Fibroblast of lung (primary cell): ENCODE measurements at regions not wholly inside any gene's neighbourhood (a gene's known extent, or its start where the extent isn't known, plus 50 kb on each side); places are given as distances from the start of the nearest gene placed in this dataset.
A peak's percentile ranks its signal among the peaks of the same experiment; 100 is the strongest.

Source experiments
- DNase-seq, 2 donors: peaks; one replicate each; pipeline versions ENCODE4 v3.0.0 to v3.0.0-alpha.2; 2010; ENCODE audit warnings: low read depth in 2 of 2
- H2AFZ ChIP-seq: 2 replicates; pipeline ENCODE4 v1.5.1; 2012; ENCODE audit warnings: low read length, control low read depth, inconsistent platforms
- H3K27ac ChIP-seq: 2 replicates; pipeline ENCODE4 v1.5.1; 2011; ENCODE audit warnings: low read length, control low read depth; ENCODE audit not compliant: insufficient read depth
- H3K27me3 ChIP-seq: 2 replicates; pipeline ENCODE4 v1.5.1; 2011; ENCODE audit warnings: mild to moderate bottlenecking, low read length; ENCODE audit not compliant: control insufficient read depth, insufficient read depth
- H3K36me3 ChIP-seq: 2 replicates; pipeline ENCODE4 v1.5.1; 2011; ENCODE audit warnings: low read length; ENCODE audit not compliant: control insufficient read depth, insufficient read depth
- H3K4me1 ChIP-seq: 2 replicates; pipeline ENCODE4 v1.5.1; 2011; ENCODE audit warnings: low read length; ENCODE audit not compliant: control insufficient read depth, insufficient read depth; ENCODE audit errors: extremely low read depth
- H3K4me2 ChIP-seq: 2 replicates; pipeline ENCODE4 v1.5.1; 2011; ENCODE audit warnings: low read length, control low read depth; ENCODE audit not compliant: insufficient read depth; ENCODE audit errors: extremely low read depth
- H3K4me3 ChIP-seq, 4 experiments: fragments of 200-600 bp in 1 of 4; sonication (generic) in 1 of 4; replicated peaks in 1 of 4; 2 replicates each; pipeline ENCODE4 v1.5.1; 2011 to 2016; ENCODE audit warnings: low read length in 4 of 4, low read depth in 3 of 4, mild to moderate bottlenecking in 3 of 4, control low read depth in 2 of 4, inconsistent platforms in 1 of 4, mixed read lengths in 1 of 4; ENCODE audit not compliant: insufficient read depth in 1 of 4; ENCODE audit errors: control extremely low read depth in 1 of 4
- H3K79me2 ChIP-seq: 2 replicates; pipeline ENCODE4 v1.5.1; 2012; ENCODE audit warnings: mild to moderate bottlenecking, low read length, inconsistent platforms; ENCODE audit not compliant: control insufficient read depth, insufficient read depth
- H3K9ac ChIP-seq: 2 replicates; pipeline ENCODE4 v1.5.1; 2011; ENCODE audit warnings: mild to moderate bottlenecking, low read length, control low read depth; ENCODE audit not compliant: insufficient read depth
- H3K9me3 ChIP-seq: 2 replicates; pipeline ENCODE4 v1.5.1; 2012; ENCODE audit warnings: low read depth, low read length; ENCODE audit not compliant: control insufficient read depth, insufficient read depth
- H4K20me1 ChIP-seq: 2 replicates; pipeline ENCODE4 v1.5.1; 2011; ENCODE audit warnings: low read length; ENCODE audit not compliant: control insufficient read depth, insufficient read depth; ENCODE audit errors: extremely low read depth
- EZH2 ChIP-seq: IDR thresholded peaks from 2 replicates; pipeline ENCODE4 v1.5.1; 2012; ENCODE audit warnings: low read length, control low read depth, mild to moderate bottlenecking; ENCODE audit errors: missing control alignments
- TF ChIP-seq, protein P1 (sequence below), 2 donors: IDR thresholded peaks in 1 of 2; conservative IDR thresholded peaks in 1 of 2; 1 replicate in 1 of 2; 2 replicates in 1 of 2; pipeline ENCODE4 v1.5.1; 2011 to 2012; ENCODE audit warnings: low read length in 2 of 2, control low read depth in 1 of 2, inconsistent platforms in 1 of 2, low read depth in 1 of 2, mild to moderate bottlenecking in 1 of 2

DNA sequence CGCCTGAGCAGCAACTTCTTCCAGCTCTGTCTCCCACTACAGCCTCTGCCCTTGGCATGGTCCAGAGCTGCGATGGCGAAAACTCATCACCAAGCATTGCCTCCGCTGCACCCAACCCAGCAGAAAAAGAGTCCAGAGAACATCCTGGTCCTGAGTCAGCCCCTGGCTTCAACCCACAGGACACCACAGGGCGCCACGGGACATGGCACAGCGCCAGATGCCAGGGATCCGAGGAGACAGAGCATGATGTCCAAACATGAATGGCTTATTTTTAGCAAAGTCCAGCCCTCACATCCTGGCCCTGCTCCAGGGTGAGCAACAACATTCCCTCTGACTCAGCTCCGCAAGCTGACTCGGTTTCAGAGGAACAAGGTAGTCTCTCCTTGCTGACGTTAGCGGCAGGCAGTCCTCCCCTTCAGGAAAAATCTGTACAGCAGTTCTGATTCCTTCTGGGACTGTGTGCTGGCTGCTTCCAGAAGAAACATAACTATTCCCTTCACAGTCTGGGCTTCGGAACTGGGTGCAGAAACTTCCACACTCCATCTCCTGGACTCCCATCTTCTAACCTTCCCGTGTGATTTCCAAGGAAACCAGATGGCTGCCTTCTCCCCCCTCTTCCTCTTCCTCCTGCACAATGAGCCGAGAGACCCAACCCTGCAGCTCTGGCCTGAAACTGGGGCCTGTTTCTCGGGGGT is 131.3 kb downstream of the TOMM20 start:
- Histone ChIP-seq H3K9me3 (no peaks in the 10 kb centered on the region), H3K9ac (peak overlapping the region; percentile 28), H3K27me3 (no peaks in the 10 kb centered on the region), H2AFZ (peak overlapping the region; percentile 30), H3K36me3 (no peaks in the 10 kb centered on the region), H3K4me1 (peaks cover 10% of the 10 kb centered on the region), H4K20me1 (no peaks in the 10 kb centered on the region), H3K27ac (peak overlapping the region; percentile 84), H3K4me2 (peak overlapping the region; percentile 44), H3K4me3 (no peak overlapping the region), H3K79me2 (no peaks in the 10 kb centered on the region)
- TF ChIP-seq, protein P1, sequence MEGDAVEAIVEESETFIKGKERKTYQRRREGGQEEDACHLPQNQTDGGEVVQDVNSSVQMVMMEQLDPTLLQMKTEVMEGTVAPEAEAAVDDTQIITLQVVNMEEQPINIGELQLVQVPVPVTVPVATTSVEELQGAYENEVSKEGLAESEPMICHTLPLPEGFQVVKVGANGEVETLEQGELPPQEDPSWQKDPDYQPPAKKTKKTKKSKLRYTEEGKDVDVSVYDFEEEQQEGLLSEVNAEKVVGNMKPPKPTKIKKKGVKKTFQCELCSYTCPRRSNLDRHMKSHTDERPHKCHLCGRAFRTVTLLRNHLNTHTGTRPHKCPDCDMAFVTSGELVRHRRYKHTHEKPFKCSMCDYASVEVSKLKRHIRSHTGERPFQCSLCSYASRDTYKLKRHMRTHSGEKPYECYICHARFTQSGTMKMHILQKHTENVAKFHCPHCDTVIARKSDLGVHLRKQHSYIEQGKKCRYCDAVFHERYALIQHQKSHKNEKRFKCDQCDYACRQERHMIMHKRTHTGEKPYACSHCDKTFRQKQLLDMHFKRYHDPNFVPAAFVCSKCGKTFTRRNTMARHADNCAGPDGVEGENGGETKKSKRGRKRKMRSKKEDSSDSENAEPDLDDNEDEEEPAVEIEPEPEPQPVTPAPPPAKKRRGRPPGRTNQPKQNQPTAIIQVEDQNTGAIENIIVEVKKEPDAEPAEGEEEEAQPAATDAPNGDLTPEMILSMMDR (conservative IDR thresholded peaks at IDR 0.05 in 1 of 2, IDR thresholded peaks at IDR 0.05 in 1 of 2; ENCODE audit: low read depth in 1 of 2, low read length in 2 of 2), result peak in 1 of 2 donors; percentile 6
- TF ChIP-seq EZH2, result no peak
- peak; percentile 99 for DNase-seq

DNA sequence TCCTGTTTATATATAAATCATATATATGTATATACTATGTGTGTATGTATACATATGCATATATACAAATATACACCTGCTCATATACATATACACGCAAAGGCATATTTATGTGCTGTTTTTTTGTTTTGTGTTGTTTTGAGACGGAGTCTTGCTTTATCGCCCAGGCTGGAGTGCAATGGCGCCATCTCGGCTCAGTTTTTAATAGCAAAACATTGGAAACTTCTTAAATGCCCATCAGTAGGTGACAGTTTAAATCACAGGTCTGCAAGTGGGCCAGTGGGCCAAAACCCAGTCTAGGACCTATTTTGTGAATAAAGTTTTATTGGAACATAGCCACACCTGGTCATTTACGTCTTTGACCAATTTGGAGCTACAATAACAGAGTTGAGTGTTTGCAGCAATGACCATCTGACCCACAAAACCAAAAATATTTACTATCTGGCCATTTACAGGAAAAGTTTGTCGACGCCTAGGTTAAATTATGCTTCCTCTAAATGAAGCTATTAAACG is 132.3 kb downstream of the TOMM20 start:
- peaks cover 10% of the 10 kb centered on the region for H3K4me1 ChIP-seq
- no peak overlapping the region for H2AFZ ChIP-seq
- no peaks in the 10 kb centered on the region for H4K20me1 ChIP-seq
- H3K79me2 ChIP-seq, result no peaks in the 10 kb centered on the region
- peak in 1 of 2 donors; percentile 21 for DNase-seq
- H3K36me3 ChIP-seq, result no peaks in the 10 kb centered on the region
- TF ChIP-seq, protein P1 (conservative IDR thresholded peaks at IDR 0.05 in 1 of 2, IDR thresholded peaks at IDR 0.05 in 1 of 2; ENCODE audit: low read depth in 1 of 2, low read length in 2 of 2), result no peak
- no peak for TF ChIP-seq EZH2
- H3K9ac ChIP-seq, result no peak overlapping the region
- peak overlapping the region; percentile 84 for H3K27ac ChIP-seq
- no peak overlapping the region for H3K4me3 ChIP-seq
- H3K9me3 ChIP-seq, result no peaks in the 10 kb centered on the region
- H3K27me3 ChIP-seq, result no peaks in the 10 kb centered on the region
- no peak overlapping the region for H3K4me2 ChIP-seq

DNA sequence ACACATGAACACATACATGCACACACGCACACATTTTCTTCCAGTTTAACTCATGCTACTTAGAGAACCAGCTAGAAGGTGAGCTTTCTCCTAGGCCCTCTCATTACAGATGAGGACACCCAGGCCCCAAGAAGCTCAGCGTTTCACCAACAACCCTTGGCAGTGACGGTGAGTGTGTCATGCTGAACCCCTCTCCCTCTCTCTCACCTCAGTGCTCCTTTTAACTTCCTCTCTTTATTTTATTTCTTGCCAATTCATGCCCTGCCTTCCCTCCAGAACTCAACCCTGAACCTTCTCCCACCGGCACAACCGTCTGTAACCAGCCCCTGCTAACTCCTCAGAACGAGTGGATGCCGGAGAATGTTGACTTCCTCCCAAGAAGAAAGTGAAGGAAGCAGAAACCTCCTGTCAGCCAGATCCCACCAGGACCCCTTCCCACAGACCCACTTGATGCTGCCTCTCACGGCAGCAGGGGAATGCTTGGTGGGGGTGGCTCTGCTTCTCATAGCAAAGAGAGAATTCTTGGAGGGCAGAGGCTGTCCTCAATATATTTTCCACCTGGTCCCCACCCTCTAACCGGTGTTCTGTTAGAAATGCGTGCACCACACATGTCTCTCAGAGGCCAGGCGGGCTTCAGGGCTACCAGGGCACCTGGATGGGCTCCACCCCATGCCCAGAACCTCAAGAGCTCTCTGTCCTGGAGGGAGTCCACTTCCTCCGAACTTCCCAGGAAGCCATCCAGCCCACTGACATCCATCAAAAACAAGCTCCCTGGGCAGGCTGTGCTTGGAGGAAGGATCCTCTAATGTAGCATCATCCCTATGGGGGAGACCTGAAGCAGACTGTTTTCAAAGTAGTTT is 134.0 kb downstream of the TOMM20 start:
- no peaks in the 10 kb centered on the region for H3K79me2 ChIP-seq
- H3K27ac ChIP-seq, result no peak overlapping the region
- H3K4me2 ChIP-seq, result no peak overlapping the region
- H3K9me3 ChIP-seq, result no peaks in the 10 kb centered on the region
- H3K36me3 ChIP-seq, result no peaks in the 10 kb centered on the region
- H4K20me1 ChIP-seq, result no peaks in the 10 kb centered on the region
- no peak overlapping the region for H2AFZ ChIP-seq
- H3K4me3 ChIP-seq, result no peak overlapping the region
- TF ChIP-seq, protein P1 (conservative IDR thresholded peaks at IDR 0.05 in 1 of 2, IDR thresholded peaks at IDR 0.05 in 1 of 2; ENCODE audit: low read depth in 1 of 2, low read length in 2 of 2), result no peak
- no peak for TF ChIP-seq EZH2
- peaks cover 10% of the 10 kb centered on the region for H3K4me1 ChIP-seq
- H3K9ac ChIP-seq, result no peak overlapping the region
- DNase-seq, result no peak
- no peaks in the 10 kb centered on the region for H3K27me3 ChIP-seq
